Esophagus muscularis mucosa (tissue), 4 donors: ENCODE measurements at regions not wholly inside any gene's neighbourhood (a gene's known extent, or its start where the extent isn't known, plus 50 kb on each side); places are given as distances from the start of the nearest gene placed in this dataset.

ENCODE experiments used
- CTCF ChIP-seq, 3 experiments: fragments of 200-600 bp in 2 of 3; fragments of 450-650 bp in 1 of 3; sonication (generic) in 2 of 3; IDR thresholded peaks; one replicate each; pipeline ENCODE4 v1.5.1; 2017 to 2019; ENCODE audit warnings: antibody characterized with exemption in 3 of 3, mild to moderate bottlenecking in 2 of 3, moderate library complexity in 1 of 3
- EP300 ChIP-seq: sonication (generic); formaldehyde crosslinking; IDR thresholded peaks from one replicate; pipeline ENCODE4 v1.6.1; 2017; ENCODE audit warnings: antibody characterized with exemption
- POLR2A ChIP-seq: fragments of 450-650 bp; IDR thresholded peaks from one replicate; pipeline ENCODE4 v1.6.1; 2017; ENCODE audit warnings: antibody characterized with exemption, moderate library complexity, mild to moderate bottlenecking, low read depth
- POLR2AphosphoS5 ChIP-seq, 2 donors: sonication (generic); formaldehyde crosslinking; IDR thresholded peaks; one replicate each; pipeline ENCODE4 v1.6.1; 2017; ENCODE audit warnings: antibody characterized with exemption in 2 of 2

- TF ChIP-seq CTCF (IDR thresholded peaks at IDR 0.05): no peak
- TF ChIP-seq EP300: no peak
- TF ChIP-seq POLR2AphosphoS5 (IDR thresholded peaks at IDR 0.05): no peak
- TF ChIP-seq POLR2A: no peak
Measured at GRCh38 chr17:27217631-27218030, 76.3 kb upstream of the WSB1 start.
